GM23338 (cell line): ENCODE measurements at regions not wholly inside any gene's neighbourhood (a gene's known extent, or its start where the extent isn't known, plus 50 kb on each side); places are given as distances from the start of the nearest gene placed in this dataset.

Experiments used
- ATAC-seq: fragments of 200-7000 bp; cut with Tn5 transposase; 3 replicates; pipeline ENCODE4 v1.9.1; 2020
- DNase-seq: peaks from one replicate; pipeline ENCODE4 v3.0.0-alpha.2; 2015; ENCODE audit warnings: low spot score
- H2AFZ ChIP-seq: fragments of 200-600 bp; sonication (generic); 2 replicates; pipeline ENCODE4 v1.8.0; 2016; ENCODE audit warnings: antibody characterized with exemption, mild to moderate bottlenecking, moderate library complexity
- H3F3A ChIP-seq: fragments of 200-600 bp; sonication (generic); replicated peaks from 2 replicates; pipeline ENCODE4 v1.8.0; 2017; ENCODE audit warnings: antibody characterized with exemption, mixed run types, low read depth
- H3K27ac ChIP-seq: fragments of 200-600 bp; sonication (generic); 2 replicates; pipeline ENCODE4 v1.6.1; 2016; ENCODE audit warnings: low read depth
- H3K27me3 ChIP-seq: fragments of 200-600 bp; sonication (generic); 2 replicates; pipeline ENCODE4 v1.8.0; 2016; ENCODE audit warnings: mild to moderate bottlenecking, mixed run types, moderate library complexity; ENCODE audit not compliant: insufficient read depth
- H3K36me3 ChIP-seq: fragments of 200-600 bp; sonication (generic); 2 replicates; pipeline ENCODE4 v1.8.0; 2016; ENCODE audit warnings: mild to moderate bottlenecking; ENCODE audit not compliant: insufficient read depth
- H3K4me1 ChIP-seq: fragments of 200-600 bp; sonication (generic); 2 replicates; pipeline ENCODE4 v1.8.0; 2016; ENCODE audit warnings: mild to moderate bottlenecking, moderate library complexity; ENCODE audit not compliant: insufficient read depth
- H3K4me2 ChIP-seq: fragments of 200-600 bp; sonication (generic); 2 replicates; pipeline ENCODE4 v1.7.1; 2017; ENCODE audit warnings: mixed run types
- H3K4me3 ChIP-seq: fragments of 200-600 bp; sonication (generic); 2 replicates; pipeline ENCODE4 v1.6.1; 2016; ENCODE audit warnings: mixed run types
- H3K79me2 ChIP-seq: fragments of 200-600 bp; sonication (generic); replicated peaks from 2 replicates; pipeline ENCODE4 v1.8.0; 2017; ENCODE audit warnings: mild to moderate bottlenecking; ENCODE audit not compliant: insufficient read depth
- H3K9me2 ChIP-seq: fragments of 200-600 bp; sonication (generic); 2 replicates; pipeline ENCODE4 v1.8.0; 2017; ENCODE audit not compliant: insufficient read depth
- H4K20me1 ChIP-seq: fragments of 200-600 bp; sonication (generic); replicated peaks from 2 replicates; pipeline ENCODE4 v1.8.0; 2017; ENCODE audit warnings: mild to moderate bottlenecking; ENCODE audit not compliant: insufficient read depth
- H3K27ac Mint-ChIP-seq: 2 replicates; pipeline ENCODE4 v1.8.0; 2020; ENCODE audit warnings: inconsistent platforms, mild to moderate bottlenecking, moderate library complexity, mixed read lengths
- H3K27me3 Mint-ChIP-seq: 3 replicates; pipeline ENCODE4 v1.8.0; 2022; ENCODE audit warnings: low read depth, mild to moderate bottlenecking, moderate library complexity, mixed read lengths, inconsistent platforms; ENCODE audit not compliant: insufficient read depth, poor library complexity
- H3K36me3 Mint-ChIP-seq: 3 replicates; pipeline ENCODE4 v1.8.0; 2021; ENCODE audit warnings: low read depth, mild to moderate bottlenecking, inconsistent platforms, moderate library complexity, mixed read lengths
- H3K4me1 Mint-ChIP-seq: 3 replicates; pipeline ENCODE4 v1.8.0; 2020; ENCODE audit warnings: mild to moderate bottlenecking, inconsistent platforms, mixed read lengths
- H3K4me3 Mint-ChIP-seq: 3 replicates; pipeline ENCODE4 v1.8.0; 2021; ENCODE audit warnings: moderate library complexity, mild to moderate bottlenecking, inconsistent platforms, mixed read lengths
- H3K9me3 Mint-ChIP-seq: 3 replicates; pipeline ENCODE4 v1.8.0; 2020; ENCODE audit warnings: moderate library complexity, mild to moderate bottlenecking, inconsistent platforms, mixed read lengths
- CREB1 ChIP-seq: fragments of 250-450 bp; sonication (Bioruptor Pico); IDR thresholded peaks from 2 replicates; pipeline ENCODE4 v1.5.0; 2020; ENCODE audit warnings: low read depth, mild to moderate bottlenecking, moderate library complexity
- EZH2phosphoT487 ChIP-seq: fragments of 200-600 bp; sonication (generic); IDR thresholded peaks from one replicate; pipeline ENCODE4 v1.8.1; 2018; ENCODE audit warnings: antibody characterized with exemption; ENCODE audit not compliant: unreplicated experiment
- POLR2AphosphoS5 ChIP-seq: IDR thresholded peaks from 2 replicates; pipeline ENCODE4 v1.6.1; 2016; ENCODE audit warnings: antibody characterized with exemption, low read depth
- REST ChIP-seq: IDR thresholded peaks from one replicate; pipeline ENCODE4 v1.6.1; 2018; ENCODE audit warnings: antibody characterized with exemption; ENCODE audit not compliant: unreplicated experiment
- STAT1 ChIP-seq: IDR thresholded peaks from one replicate; pipeline ENCODE4 v1.6.1; 2016; ENCODE audit warnings: antibody characterized with exemption; ENCODE audit not compliant: unreplicated experiment
- ZNF114 ChIP-seq: fragments of 250-450 bp; sonication (Bioruptor Pico); IDR thresholded peaks from 2 replicates; pipeline ENCODE4 v1.5.0; 2020; ENCODE audit warnings: mild to moderate bottlenecking, moderate library complexity
- ZNF331 ChIP-seq: fragments of 250-450 bp; sonication (Bioruptor Pico); IDR thresholded peaks from 2 replicates; pipeline ENCODE4 v1.5.0; 2020; ENCODE audit warnings: low read depth, mild to moderate bottlenecking, moderate library complexity
- ZNF462 ChIP-seq: fragments of 250-450 bp; sonication (Bioruptor Pico); IDR thresholded peaks from 2 replicates; pipeline ENCODE4 v1.5.0; 2020; ENCODE audit warnings: mild to moderate bottlenecking, moderate library complexity
- TF ChIP-seq, protein P1 (sequence below), 2 experiments: fragments of 200-600 bp in 1 of 2; sonication (generic) in 1 of 2; conservative IDR thresholded peaks; 2 replicates each; pipeline versions ENCODE4 v1.5.1 to v1.6.1; 2016 to 2017; ENCODE audit warnings: antibody characterized with exemption in 2 of 2, low read depth in 2 of 2, mild to moderate bottlenecking in 2 of 2, moderate library complexity in 1 of 2

DNA sequence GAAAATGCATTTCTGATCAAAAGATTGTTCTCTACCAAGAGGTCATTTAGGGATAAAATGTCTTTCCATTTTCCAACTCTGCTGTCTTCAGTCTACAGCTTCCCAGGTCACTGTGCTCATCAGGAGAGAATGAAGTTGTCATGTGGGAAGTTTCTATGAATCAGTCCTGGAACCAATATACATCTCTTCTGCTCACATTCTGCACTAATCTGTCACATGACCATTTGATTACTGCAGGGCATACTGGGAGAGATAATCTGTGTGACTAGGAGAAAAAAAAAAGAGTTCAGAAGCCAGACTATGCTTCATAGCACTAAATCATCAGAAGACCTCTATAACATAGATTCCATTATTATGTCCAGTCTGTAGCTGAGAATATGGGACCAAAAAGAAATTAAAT, 611.5 kb downstream of the KCNA4 start (continued):
- TF ChIP-seq ZNF462 (CRISPR knock-in tag) (no peak), ZNF331 (CRISPR knock-in tag) (no peak), ZNF114 (no peak), REST (no peak), EZH2phosphoT487 (no peak), STAT1 (no peak)

DNA sequence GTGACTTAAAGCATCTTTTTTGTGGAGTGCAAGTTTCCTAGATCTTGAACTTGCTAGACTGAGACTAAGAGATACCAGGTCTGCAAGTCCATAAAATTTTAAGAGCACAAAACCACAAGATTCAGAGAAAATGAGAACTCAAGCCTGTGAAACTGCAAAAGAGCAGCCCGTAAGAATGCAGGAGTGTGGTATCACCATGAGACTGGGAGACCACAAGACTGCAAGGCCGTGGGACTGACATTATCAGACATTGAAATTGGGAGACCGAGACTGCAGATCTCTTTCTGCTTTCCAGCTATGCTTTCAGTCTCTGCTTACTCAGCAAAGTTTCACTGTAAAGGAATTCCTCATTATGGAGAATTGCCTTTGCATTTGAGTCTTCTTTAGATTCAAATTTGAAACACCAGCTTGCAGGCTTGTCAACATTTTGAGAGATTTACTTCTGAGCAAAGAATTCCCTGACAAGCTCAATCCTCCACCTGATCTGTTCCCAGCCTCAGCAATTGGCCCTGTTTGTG, 621.2 kb downstream of the KCNA4 start:
- Mint-ChIP-seq H3K4me3 (no peak overlapping the region), H3K36me3 (no peaks in the 10 kb centered on the region), H3K27me3 (no peaks in the 10 kb centered on the region)
- TF ChIP-seq REST = no peak
- no peak for TF ChIP-seq CREB1 (CRISPR knock-in tag)
- TF ChIP-seq ZNF114 = no peak
- TF ChIP-seq, protein P1, sequence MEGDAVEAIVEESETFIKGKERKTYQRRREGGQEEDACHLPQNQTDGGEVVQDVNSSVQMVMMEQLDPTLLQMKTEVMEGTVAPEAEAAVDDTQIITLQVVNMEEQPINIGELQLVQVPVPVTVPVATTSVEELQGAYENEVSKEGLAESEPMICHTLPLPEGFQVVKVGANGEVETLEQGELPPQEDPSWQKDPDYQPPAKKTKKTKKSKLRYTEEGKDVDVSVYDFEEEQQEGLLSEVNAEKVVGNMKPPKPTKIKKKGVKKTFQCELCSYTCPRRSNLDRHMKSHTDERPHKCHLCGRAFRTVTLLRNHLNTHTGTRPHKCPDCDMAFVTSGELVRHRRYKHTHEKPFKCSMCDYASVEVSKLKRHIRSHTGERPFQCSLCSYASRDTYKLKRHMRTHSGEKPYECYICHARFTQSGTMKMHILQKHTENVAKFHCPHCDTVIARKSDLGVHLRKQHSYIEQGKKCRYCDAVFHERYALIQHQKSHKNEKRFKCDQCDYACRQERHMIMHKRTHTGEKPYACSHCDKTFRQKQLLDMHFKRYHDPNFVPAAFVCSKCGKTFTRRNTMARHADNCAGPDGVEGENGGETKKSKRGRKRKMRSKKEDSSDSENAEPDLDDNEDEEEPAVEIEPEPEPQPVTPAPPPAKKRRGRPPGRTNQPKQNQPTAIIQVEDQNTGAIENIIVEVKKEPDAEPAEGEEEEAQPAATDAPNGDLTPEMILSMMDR (conservative IDR thresholded peaks at IDR 0.05; ENCODE audit: low read depth in 2 of 2) = no peak
- TF ChIP-seq POLR2AphosphoS5 = no peak

More for the DNA sequence above, 621.2 kb downstream of the KCNA4 start:
- H4K20me1 ChIP-seq = no peaks in the 10 kb centered on the region
- DNase-seq (peak; percentile 2), ATAC-seq (no peak)
- H3K27ac Mint-ChIP-seq = no peak overlapping the region
- H3K9me2 ChIP-seq = 0 out of 2 replicates have a peak, but pooled peaks cover 4% of the 10 kb centered on the region
- no peak overlapping the region for H3K27ac ChIP-seq
- peak overlapping the region; percentile 70; the same call in 1 of the 2 replicates for H2AFZ ChIP-seq
- H3K4me1 Mint-ChIP-seq = no peaks in the 10 kb centered on the region
- H3K9me3 Mint-ChIP-seq = no peaks in the 10 kb centered on the region; the same call in 1 of the 3 replicates
- no peak overlapping the region for H3K4me3 ChIP-seq
- H3K36me3 ChIP-seq = no peaks in the 10 kb centered on the region
- H3F3A ChIP-seq = no peaks in the 10 kb centered on the region
- H3K79me2 ChIP-seq = no peaks in the 10 kb centered on the region
- no peaks in the 10 kb centered on the region for H3K27me3 ChIP-seq
- no peaks in the 10 kb centered on the region for H3K4me1 ChIP-seq
- no peak overlapping the region for H3K4me2 ChIP-seq
